PC-3 (cell line): ENCODE measurements at regions not wholly inside any gene's neighbourhood (a gene's known extent, or its start where the extent isn't known, plus 50 kb on each side); places are given as distances from the start of the nearest gene placed in this dataset.

ENCODE experiments used
- EZH2 ChIP-seq: fragments of 300-600 bp; sonication (generic); IDR thresholded peaks from one replicate; pipeline ENCODE4 v1.6.1; 2017; ENCODE audit warnings: antibody characterized with exemption, mild to moderate bottlenecking, low read length; ENCODE audit not compliant: unreplicated experiment
- EZH2phosphoT487 ChIP-seq: fragments of 300-600 bp; sonication (generic); IDR thresholded peaks from 2 replicates; pipeline ENCODE4 v1.6.1; 2018; ENCODE audit warnings: mild to moderate bottlenecking, antibody characterized with exemption, low read length, borderline replicate concordance
- TF ChIP-seq, protein P1 (sequence below): fragments of 300-600 bp; sonication (generic); conservative IDR thresholded peaks from 2 replicates; pipeline ENCODE4 v1.5.1; 2017; ENCODE audit warnings: antibody characterized with exemption, low read depth, mild to moderate bottlenecking, low read length

DNA sequence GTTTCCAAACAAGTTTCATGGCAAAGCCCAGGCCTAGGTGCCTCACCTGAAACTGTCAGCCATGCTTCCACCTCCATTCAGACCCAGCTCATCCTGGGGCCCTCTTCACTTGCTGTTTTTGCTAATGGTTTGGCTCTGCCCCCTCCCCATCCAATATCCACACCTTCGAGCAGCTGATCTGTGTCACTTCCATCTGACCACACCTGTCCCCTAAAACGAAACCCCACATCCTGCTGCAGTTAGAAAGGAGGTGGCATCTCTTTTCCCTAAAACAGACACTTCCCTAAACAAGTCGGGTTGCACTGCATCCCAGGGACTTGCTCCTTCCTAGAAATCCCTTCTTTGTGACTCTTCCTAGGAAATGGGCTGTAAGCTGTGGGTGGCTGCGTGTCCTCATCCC lies 748.7 kb upstream of the SALL3 start:
- TF ChIP-seq, protein P1, sequence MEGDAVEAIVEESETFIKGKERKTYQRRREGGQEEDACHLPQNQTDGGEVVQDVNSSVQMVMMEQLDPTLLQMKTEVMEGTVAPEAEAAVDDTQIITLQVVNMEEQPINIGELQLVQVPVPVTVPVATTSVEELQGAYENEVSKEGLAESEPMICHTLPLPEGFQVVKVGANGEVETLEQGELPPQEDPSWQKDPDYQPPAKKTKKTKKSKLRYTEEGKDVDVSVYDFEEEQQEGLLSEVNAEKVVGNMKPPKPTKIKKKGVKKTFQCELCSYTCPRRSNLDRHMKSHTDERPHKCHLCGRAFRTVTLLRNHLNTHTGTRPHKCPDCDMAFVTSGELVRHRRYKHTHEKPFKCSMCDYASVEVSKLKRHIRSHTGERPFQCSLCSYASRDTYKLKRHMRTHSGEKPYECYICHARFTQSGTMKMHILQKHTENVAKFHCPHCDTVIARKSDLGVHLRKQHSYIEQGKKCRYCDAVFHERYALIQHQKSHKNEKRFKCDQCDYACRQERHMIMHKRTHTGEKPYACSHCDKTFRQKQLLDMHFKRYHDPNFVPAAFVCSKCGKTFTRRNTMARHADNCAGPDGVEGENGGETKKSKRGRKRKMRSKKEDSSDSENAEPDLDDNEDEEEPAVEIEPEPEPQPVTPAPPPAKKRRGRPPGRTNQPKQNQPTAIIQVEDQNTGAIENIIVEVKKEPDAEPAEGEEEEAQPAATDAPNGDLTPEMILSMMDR, result no peak
- TF ChIP-seq EZH2, result no peak
- no peak for TF ChIP-seq EZH2phosphoT487
